ENCODE measurements at regions not wholly inside any gene's neighbourhood (a gene's known extent, or its start where the extent isn't known, plus 50 kb on each side); places are given as distances from the start of the nearest gene placed in this dataset.
"Not testable (repeated sequence)": the region's sequence is repeated elsewhere in the genome, so short reads cannot be mapped to it uniquely, and the experiment has no call there.

GRCh38 chr4:116343809-116344208 is 741.6 kb downstream of the TRAM1L1 start:
- DNase-seq (ENCODE audit: low read depth in 4 of 4, low spot score in 3 of 4) = no peak

GRCh38 chr4:116342143-116342542 is 743.2 kb downstream of the TRAM1L1 start:
- no peak for DNase-seq (ENCODE audit: low read depth in 4 of 4, low spot score in 3 of 4)

GRCh38 chr4:116332508-116332907 is 752.9 kb downstream of the TRAM1L1 start:
- DNase-seq (ENCODE audit: low read depth in 4 of 4, low spot score in 3 of 4) = no peak

DNA sequence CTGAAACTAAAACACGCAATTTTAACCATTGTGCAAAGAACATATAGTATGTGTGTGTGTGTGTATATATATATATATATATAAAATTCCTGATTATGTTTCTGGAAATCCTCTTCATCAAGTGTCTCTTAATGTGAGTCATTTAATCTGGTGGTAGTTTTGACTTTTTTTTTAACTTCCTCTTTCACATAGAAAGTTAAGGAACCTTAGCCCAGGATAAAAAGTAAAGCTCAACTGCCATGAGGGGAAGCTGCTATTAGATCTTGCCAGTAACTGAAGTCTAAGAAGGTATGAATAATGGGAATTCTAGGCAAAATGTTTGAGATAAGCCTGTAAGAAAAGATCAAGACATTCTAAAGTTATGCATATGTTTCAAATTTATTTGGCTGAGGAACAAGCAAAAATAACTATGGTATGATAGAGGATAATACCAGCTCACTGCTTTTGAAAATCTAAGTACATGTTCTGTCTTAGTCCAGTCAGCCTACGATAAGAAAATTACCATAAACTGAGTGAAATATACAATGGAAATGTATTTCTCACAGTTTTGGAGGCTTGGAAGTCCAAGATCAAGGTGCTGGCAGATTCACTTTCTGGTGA is 757.0 kb downstream of the TRAM1L1 start:
- DNase-seq (ENCODE audit: low read depth in 4 of 4, low spot score in 3 of 4) = no peak

GRCh38 chr4:116323606-116324005 is 761.8 kb downstream of the TRAM1L1 start:
- no peak for DNase-seq (ENCODE audit: low read depth in 4 of 4, low spot score in 3 of 4)

GRCh38 chr4:116321471-116321870 is 763.9 kb downstream of the TRAM1L1 start:
- no peak for DNase-seq (ENCODE audit: low read depth in 4 of 4, low spot score in 3 of 4)

DNA sequence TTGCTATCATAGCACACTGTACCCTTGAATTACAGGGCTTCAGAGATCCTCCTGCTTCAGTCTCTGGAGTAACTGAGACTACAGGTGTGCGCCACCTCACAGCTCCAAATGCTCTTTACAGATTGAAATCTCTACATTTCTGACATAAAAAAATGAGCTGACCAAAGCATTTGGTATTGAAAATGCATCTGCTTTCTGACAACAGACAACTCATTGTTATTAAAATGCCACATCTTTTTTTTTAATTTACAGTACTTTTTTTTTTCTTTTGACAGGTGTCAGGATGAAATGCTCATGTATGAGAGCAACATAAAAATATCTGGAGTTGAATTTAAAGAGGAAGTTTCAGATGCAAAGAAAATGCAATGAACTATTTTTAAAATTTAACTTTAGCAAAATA is 764.5 kb downstream of the TRAM1L1 start:
- DNase-seq (ENCODE audit: low read depth in 4 of 4, low spot score in 3 of 4) = no peak

DNA sequence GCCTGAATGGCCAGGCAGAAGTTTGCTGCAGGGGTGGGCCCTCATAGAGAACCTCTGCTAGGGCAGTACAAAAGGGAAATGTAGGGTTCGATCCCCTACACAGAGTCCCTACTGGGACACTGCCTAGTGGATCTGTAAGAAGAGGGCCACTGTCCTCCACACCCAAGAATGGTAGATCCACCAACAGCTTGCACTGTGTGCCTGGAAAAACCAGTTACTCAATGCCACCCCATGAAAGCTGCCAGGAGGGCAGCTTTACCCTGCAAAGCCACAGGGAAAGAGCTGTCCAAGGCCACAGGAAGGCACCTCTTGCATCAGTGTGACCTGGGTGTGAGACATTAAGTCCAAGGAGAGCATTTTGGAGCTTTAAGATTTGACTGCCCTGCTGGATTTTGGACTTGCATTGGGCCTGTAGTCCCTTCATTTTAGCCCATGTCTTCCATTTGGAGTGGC is 781.6 kb downstream of the TRAM1L1 start:
- no peak for DNase-seq (ENCODE audit: low read depth in 4 of 4, low spot score in 3 of 4)

- DNase-seq (ENCODE audit: low read depth in 4 of 4, low spot score in 3 of 4) = no peak
These were observed 782.2 kb downstream of the TRAM1L1 start for GRCh38 chr4:116302990-116303735.

GRCh38 chr4:116275006-116275405 is 810.4 kb downstream of the TRAM1L1 start:
- no peak for DNase-seq (ENCODE audit: low read depth in 4 of 4, low spot score in 3 of 4)

GRCh38 chr4:116272336-116272735 is 813.0 kb downstream of the TRAM1L1 start:
- no peak for DNase-seq (ENCODE audit: low read depth in 4 of 4, low spot score in 3 of 4)

DNA sequence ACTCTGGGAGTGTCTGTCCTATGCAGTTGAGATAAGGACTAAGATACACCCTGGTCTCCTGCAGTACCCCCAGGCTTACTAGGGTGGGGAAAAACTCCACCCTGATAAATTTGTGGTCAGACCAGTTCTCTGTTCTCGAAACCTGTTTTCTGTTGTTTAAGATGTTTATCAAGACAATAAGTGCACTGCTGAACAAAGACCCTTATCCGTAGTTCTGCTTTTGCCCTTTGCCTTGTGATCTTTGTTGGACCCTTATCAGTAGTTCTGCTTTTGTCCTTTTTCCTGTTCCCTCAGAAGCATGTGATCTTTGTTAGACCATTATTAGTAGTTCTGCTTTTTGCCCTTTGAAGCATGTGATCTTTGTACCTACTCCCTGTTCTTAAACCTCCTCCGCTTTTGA is 824.4 kb downstream of the TRAM1L1 start:
- DNase-seq (ENCODE audit: low read depth in 4 of 4, low spot score in 3 of 4) = not testable (repeated sequence)

GRCh38 chr4:116244771-116245170 is 840.6 kb downstream of the TRAM1L1 start:
- no peak for DNase-seq (ENCODE audit: low read depth in 4 of 4, low spot score in 3 of 4)

- DNase-seq (ENCODE audit: low read depth in 4 of 4, low spot score in 3 of 4) = no peak
These were observed 841.9 kb downstream of the TRAM1L1 start for GRCh38 chr4:116243431-116243830.

GRCh38 chr4:116233971-116234370 is 851.4 kb downstream of the TRAM1L1 start:
- DNase-seq (ENCODE audit: low read depth in 4 of 4, low spot score in 3 of 4) = no peak

- not testable (repeated sequence) for DNase-seq (ENCODE audit: low read depth in 4 of 4, low spot score in 3 of 4)
These were observed 853.4 kb downstream of the TRAM1L1 start for GRCh38 chr4:116231999-116232398.

- DNase-seq (ENCODE audit: low read depth in 4 of 4, low spot score in 3 of 4) = no peak
These were observed 856.0 kb downstream of the TRAM1L1 start for GRCh38 chr4:116229420-116229819.

DNA sequence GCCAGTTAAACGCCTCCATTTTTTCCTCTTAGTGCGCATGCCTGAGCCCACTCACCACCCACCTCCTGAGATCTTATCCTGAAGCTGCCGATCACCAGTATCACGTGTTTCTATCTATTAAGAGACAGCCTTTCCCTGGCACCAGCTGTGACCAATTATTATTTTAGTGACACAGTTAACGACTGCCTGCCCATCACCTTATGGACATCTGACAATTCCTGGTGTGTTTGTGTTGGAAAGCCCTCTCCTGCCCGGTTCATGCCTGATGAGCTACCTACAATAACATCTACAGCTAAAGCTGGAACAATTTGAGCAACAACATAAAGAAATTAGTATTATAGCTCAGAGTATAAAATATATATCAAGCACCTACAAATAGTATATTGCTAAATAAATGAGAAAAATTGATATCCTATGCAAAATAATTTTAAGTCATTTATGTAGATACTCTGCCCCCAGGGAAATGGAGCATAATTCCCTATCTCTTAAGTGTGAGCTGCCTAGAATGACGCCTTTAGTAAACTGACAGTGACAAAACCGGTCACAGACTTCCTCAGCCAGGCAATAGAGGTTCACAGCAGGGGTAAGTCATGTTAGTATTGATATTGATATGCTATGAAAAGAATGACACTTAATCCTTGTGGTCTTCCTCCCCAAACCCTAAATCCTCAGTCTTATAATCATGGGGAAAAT is 862.2 kb downstream of the TRAM1L1 start:
- DNase-seq (ENCODE audit: low read depth in 4 of 4, low spot score in 3 of 4) = no peak

DNA sequence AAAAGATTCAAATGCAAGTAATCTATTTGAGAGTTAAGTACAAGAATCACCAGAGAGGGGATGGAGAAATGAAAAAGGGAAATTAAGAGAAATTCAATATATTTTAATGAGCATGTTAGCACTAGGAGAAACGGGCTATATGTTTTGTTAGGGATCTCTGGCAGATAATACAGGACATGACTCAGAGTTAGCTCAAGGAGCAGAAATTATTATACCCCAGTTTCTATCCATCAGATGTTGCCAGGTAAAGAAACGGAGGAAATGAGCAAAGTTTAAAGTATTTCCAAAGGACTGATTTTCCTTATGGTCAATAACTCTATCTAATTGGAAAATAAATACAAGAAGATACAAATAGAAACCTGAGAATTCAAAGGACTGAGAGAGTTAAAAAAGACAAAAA is 867.6 kb downstream of the TRAM1L1 start:
- DNase-seq (ENCODE audit: low read depth in 4 of 4, low spot score in 3 of 4) = no peak

DNA sequence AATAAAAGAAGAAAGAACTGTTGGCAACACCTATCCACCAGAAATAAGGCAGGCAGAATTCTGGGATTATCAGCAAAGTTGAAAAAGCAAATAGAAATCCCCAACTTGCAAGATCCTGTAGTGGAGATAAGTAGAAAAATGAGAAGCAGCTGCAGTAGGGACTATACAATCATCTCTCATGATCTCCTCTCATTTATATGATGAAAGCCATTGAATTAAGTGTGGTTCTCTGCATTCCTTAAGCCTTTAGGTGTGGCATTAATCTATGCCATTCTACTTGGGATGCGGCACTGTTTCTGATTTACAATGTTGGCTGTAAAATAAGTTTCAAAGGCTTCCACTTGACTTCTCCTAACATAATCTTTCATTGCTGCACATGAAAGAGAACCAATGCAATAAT is 869.8 kb downstream of the TRAM1L1 start:
- DNase-seq (ENCODE audit: low read depth in 4 of 4, low spot score in 3 of 4) = no peak

DNA sequence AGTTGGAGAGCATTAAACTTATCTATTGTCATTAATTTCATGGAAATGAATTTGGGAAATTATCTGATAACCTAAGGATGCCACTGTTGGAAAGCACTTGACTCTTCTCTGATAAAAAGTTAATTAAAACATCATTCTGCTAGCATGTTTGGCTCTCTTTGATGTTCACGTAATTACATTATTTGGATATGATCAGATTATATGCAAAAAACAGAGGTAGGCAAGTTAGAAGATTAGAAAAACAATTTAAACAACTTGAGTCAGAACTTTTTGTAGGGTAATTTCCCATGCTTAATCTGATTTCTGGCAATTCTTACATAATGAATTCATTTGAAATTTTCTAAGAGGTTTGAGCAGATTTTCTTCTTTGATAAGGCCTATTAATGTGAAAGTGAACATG is 882.9 kb downstream of the TRAM1L1 start:
- DNase-seq (ENCODE audit: low read depth in 4 of 4, low spot score in 3 of 4) = no peak

DNA sequence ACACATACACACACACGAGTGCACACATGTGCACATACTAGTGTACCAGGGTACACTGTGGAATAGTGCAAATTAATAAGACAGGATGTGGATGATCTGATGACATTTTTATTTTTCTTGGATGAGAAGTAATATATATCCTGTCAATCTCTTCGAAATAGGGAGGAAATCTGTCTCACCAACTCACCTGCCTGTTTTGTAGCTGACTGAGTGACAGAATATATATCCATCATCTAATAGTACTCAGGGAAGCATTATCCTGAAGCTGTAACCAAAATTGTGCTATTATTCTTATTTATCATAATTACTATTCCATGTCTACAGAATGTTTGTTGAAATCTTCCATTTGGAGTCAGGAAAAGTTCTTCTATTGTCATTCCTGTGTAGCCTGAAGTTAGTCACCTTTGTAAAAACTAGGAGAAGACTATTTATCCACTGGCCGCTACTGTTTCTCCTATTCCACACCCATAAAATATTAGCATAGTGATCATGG is 888.0 kb downstream of the TRAM1L1 start:
- no peak for DNase-seq (ENCODE audit: low read depth in 4 of 4, low spot score in 3 of 4)

Data from left renal pelvis (tissue), 4 donors.